ENCODE measurements at regions not wholly inside any gene's neighbourhood (a gene's known extent, or its start where the extent isn't known, plus 50 kb on each side); places are given as distances from the start of the nearest gene placed in this dataset.

- no peak overlapping the region for H3K9ac ChIP-seq (ENCODE audit: low read length)
Measured at GRCh38 chr2:121019071-121019470, 265.9 kb downstream of the TFCP2L1 start.

More at GRCh38 chr2:121019071-121019470, 265.9 kb downstream of the TFCP2L1 start:
- no peak overlapping the region for H2AFZ ChIP-seq (ENCODE audit: low read depth, low read length, poor library complexity, severe bottlenecking)
- H3K79me2 ChIP-seq (ENCODE audit: insufficient read depth, low read length) = no peaks in the 10 kb centered on the region
- ChIA-PET CTCF (no interaction called here), POLR2A (no interaction called here), RAD21 (ENCODE audit: low non-redundant PET in 1 of 2, low total read pairs in 2 of 2, uncharacterized antibody in 2 of 2, unreplicated experiment in 2 of 2) (no interaction called here)
- intact Hi-C loops (cut with micrococcal nuclease) = no loop called here
- DNase-seq (ENCODE audit: low read depth, low spot score) (no peak), ATAC-seq (no peak)
- H3K4me2 ChIP-seq (ENCODE audit: low read length) = no peak overlapping the region
- H3K27me3 ChIP-seq (ENCODE audit: insufficient read depth, low read length) = no peaks in the 10 kb centered on the region
- TF ChIP-seq JUND (IDR thresholded peaks at IDR 0.05) (no peak), POLR2A (IDR thresholded peaks at IDR 0.05; ENCODE audit: borderline replicate concordance, extremely low read depth, insufficient read depth, insufficient read length) (no peak), ZNF274 (IDR thresholded peaks at IDR 0.05; ENCODE audit: low read depth, low read length) (no peak), CBX3 (IDR thresholded peaks at IDR 0.05; ENCODE audit: low read depth) (no peak), CEBPB (IDR thresholded peaks at IDR 0.05; ENCODE audit: low read depth) (no peak), REST (IDR thresholded peaks at IDR 0.05; ENCODE audit: low read depth) (no peak), ZBTB33 (IDR thresholded peaks at IDR 0.05; ENCODE audit: extremely low read depth, insufficient replicate concordance, low read length) (no peak), MAX (IDR thresholded peaks at IDR 0.05) (no peak), POLR2AphosphoS5 (IDR thresholded peaks at IDR 0.05; ENCODE audit: low read depth, low read length) (no peak), EZH2 (IDR thresholded peaks at IDR 0.05) (no peak), CTCF (IDR thresholded peaks at IDR 0.05 in 2 of 3, conservative IDR thresholded peaks at IDR 0.05 in 1 of 3; ENCODE audit: borderline replicate concordance in 1 of 3, insufficient read depth in 1 of 3, low read depth in 2 of 3, low read length in 2 of 3) (no peak), TCF7L2 (IDR thresholded peaks at IDR 0.05; ENCODE audit: borderline replicate concordance, extremely low read depth, insufficient read depth, insufficient read length) (no peak), ZFX (IDR thresholded peaks at IDR 0.05) (no peak), EGR1 (IDR thresholded peaks at IDR 0.05; ENCODE audit: low read depth) (no peak), EZH2phosphoT487 (IDR thresholded peaks at IDR 0.05; ENCODE audit: borderline replicate concordance) (no peak)
- no TSS peak for BruUV-seq (replicated peaks)
- H3K36me3 ChIP-seq (ENCODE audit: control insufficient read depth in 1 of 2, insufficient read depth in 2 of 2, low read length in 2 of 2) = no peaks in the 10 kb centered on the region
- no peaks in the 10 kb centered on the region for H3K4me1 ChIP-seq (ENCODE audit: control insufficient read depth in 1 of 2, insufficient read depth in 2 of 2, low read length in 2 of 2)
- no peak overlapping the region for H3K27ac ChIP-seq (ENCODE audit: low read depth, low read length)
- no peaks in the 10 kb centered on the region for H3K9me3 ChIP-seq (ENCODE audit: control insufficient read depth in 1 of 2, insufficient read depth in 1 of 2, low read depth in 1 of 2, low read length in 2 of 2)
- H4K20me1 ChIP-seq (ENCODE audit: insufficient read depth) = no peaks in the 10 kb centered on the region
- H3K9me2 ChIP-seq (ENCODE audit: insufficient read depth) = no peaks in the 10 kb centered on the region
- no peak overlapping the region for H3K4me3 ChIP-seq (replicated peaks in 1 of 2; ENCODE audit: low read depth in 1 of 2, low read length in 2 of 2)
